Heart left ventricle (tissue), 13 donors: ENCODE measurements at regions not wholly inside any gene's neighbourhood (a gene's known extent, or its start where the extent isn't known, plus 50 kb on each side); places are given as distances from the start of the nearest gene placed in this dataset.

Source experiments
- POLR2A ChIP-seq, 2 donors: fragments of 450-650 bp; IDR thresholded peaks; one replicate each; pipeline ENCODE4 v1.6.1; 2017; ENCODE audit warnings: antibody characterized with exemption in 2 of 2, mild to moderate bottlenecking in 2 of 2, moderate library complexity in 2 of 2
- TF ChIP-seq, protein P1 (sequence below), 12 donors: fragments of 200-600 bp; sonication (generic) in 4 of 12; IDR thresholded peaks; one replicate each; pipeline versions ENCODE4 v1.5.0 to v1.8.0; 2018 to 2022; ENCODE audit warnings: antibody characterized with exemption in 12 of 12, mild to moderate bottlenecking in 5 of 12
- donor health status: ischemic (EF 13 %, LVEDD 7.1; RV severe dilation, severe dysfunction).
- donor health status: DM: no; HTN: yes; CAD: no.
- donor health status: DM: no; HTN: no; CAD: no.
- donor health status: ischemic (EF 25% LVEDD 6.9; RV normal size, moderate dysfunction).
- donor health status: ischemic (EF 25% LVEDD 5.7; RV mildly dilated, moderate dysfunction).
- donor health status: ischemic (EF 35%, LVEDD 5.7; RV mildly dilated, moderate dysfunction).
- donor health status: nonischemic (EF 11% LVEDD 7.7; RV severe dilation, severe dysfunction).
- donor health status: DM: yes; HTN: yes; CAD: no.
- donor health status: PGD.
- donor health status: ischemic (EF 29% LVEDD 5.4; RV normal size, mild dysfunction).
- donor health status: nonischemic (EF 23%, LVEDD 6.1; RV moderate dilation, normal function).

DNA sequence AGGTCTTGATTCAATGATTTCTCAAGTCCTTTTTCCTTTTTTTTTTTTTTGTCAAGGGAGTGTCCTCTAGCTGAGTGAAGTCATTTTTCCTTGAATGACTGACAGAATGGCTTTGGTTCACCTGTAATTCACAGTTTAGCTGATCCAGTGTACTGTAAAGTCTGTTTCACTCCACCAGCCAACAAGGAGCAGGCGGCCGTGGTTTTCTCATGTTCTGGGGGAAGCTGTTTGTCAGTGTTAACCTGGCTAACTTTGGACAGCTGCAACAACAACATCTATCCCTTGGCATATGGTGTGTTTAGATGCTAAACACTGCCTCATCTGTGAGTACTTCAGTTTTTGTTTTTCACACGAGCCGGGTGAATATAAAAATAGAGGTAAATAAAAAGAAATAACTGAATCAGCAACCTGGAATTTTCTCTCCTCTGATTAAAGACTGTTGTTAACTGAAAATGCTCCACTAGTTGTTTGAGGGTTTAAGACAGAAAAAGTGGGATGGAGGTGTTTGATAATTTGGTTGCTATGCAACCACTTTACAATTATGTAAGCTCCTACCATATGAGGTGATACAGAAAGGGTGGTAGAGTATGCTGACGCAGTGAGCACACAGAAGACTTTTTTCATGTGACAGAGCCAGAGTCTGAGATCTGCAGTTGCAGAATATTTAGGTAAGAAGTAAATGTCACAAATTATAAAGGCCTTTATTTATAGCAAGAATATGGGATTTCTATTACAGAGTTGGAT, 50.3 kb upstream of the SLC2A13 start:
- TF ChIP-seq, protein P1, sequence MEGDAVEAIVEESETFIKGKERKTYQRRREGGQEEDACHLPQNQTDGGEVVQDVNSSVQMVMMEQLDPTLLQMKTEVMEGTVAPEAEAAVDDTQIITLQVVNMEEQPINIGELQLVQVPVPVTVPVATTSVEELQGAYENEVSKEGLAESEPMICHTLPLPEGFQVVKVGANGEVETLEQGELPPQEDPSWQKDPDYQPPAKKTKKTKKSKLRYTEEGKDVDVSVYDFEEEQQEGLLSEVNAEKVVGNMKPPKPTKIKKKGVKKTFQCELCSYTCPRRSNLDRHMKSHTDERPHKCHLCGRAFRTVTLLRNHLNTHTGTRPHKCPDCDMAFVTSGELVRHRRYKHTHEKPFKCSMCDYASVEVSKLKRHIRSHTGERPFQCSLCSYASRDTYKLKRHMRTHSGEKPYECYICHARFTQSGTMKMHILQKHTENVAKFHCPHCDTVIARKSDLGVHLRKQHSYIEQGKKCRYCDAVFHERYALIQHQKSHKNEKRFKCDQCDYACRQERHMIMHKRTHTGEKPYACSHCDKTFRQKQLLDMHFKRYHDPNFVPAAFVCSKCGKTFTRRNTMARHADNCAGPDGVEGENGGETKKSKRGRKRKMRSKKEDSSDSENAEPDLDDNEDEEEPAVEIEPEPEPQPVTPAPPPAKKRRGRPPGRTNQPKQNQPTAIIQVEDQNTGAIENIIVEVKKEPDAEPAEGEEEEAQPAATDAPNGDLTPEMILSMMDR (IDR thresholded peaks at IDR 0.05): no peak
- TF ChIP-seq POLR2A (IDR thresholded peaks at IDR 0.05): no peak
